Adrenal gland (tissue), 5 donors: ENCODE measurements at regions not wholly inside any gene's neighbourhood (a gene's known extent, or its start where the extent isn't known, plus 50 kb on each side); places are given as distances from the start of the nearest gene placed in this dataset.

Source experiments
- POLR2A ChIP-seq, 2 donors: fragments of 450-650 bp; IDR thresholded peaks; one replicate each; pipeline ENCODE4 v1.6.1; 2017; ENCODE audit warnings: antibody characterized with exemption in 2 of 2, mild to moderate bottlenecking in 2 of 2, moderate library complexity in 1 of 2
- TF ChIP-seq, protein P1 (sequence below), 6 experiments: fragments of 450-650 bp in 4 of 6; fragments of 200-600 bp in 2 of 6; sonication (generic) in 1 of 6; IDR thresholded peaks; 1 replicate in 5 of 6; 2 replicates in 1 of 6; pipeline versions ENCODE4 v1.5.1 to v1.8.0; 2016 to 2021; ENCODE audit warnings: antibody characterized with exemption in 6 of 6, mild to moderate bottlenecking in 2 of 6, moderate library complexity in 1 of 6
- donor health status: DM: no; HTN: no; CAD: no.

DNA sequence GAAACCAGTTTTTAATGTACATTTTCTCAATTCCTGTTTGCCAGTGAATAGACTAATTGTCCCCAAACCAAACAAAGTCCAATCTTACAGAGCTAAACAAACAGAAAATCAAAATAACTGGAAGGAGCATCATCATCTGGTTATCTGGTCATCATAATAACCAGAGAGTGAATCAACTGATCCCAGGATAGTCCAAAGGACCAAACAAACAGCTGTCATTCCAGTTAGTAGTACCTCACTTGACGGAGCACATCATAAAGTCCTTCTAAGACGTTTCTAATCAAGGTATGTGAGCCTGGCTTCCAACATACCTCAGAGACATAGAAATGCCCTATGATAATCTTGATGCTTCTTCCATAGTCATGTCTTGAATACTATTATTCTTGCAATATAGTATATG is 240.5 kb downstream of the LTN1 start:
- TF ChIP-seq, protein P1, sequence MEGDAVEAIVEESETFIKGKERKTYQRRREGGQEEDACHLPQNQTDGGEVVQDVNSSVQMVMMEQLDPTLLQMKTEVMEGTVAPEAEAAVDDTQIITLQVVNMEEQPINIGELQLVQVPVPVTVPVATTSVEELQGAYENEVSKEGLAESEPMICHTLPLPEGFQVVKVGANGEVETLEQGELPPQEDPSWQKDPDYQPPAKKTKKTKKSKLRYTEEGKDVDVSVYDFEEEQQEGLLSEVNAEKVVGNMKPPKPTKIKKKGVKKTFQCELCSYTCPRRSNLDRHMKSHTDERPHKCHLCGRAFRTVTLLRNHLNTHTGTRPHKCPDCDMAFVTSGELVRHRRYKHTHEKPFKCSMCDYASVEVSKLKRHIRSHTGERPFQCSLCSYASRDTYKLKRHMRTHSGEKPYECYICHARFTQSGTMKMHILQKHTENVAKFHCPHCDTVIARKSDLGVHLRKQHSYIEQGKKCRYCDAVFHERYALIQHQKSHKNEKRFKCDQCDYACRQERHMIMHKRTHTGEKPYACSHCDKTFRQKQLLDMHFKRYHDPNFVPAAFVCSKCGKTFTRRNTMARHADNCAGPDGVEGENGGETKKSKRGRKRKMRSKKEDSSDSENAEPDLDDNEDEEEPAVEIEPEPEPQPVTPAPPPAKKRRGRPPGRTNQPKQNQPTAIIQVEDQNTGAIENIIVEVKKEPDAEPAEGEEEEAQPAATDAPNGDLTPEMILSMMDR (IDR thresholded peaks at IDR 0.05) = no peak
- no peak for TF ChIP-seq POLR2A (IDR thresholded peaks at IDR 0.05)
